ENCODE measurements at regions not wholly inside any gene's neighbourhood (a gene's known extent, or its start where the extent isn't known, plus 50 kb on each side); places are given as distances from the start of the nearest gene placed in this dataset.

DNA sequence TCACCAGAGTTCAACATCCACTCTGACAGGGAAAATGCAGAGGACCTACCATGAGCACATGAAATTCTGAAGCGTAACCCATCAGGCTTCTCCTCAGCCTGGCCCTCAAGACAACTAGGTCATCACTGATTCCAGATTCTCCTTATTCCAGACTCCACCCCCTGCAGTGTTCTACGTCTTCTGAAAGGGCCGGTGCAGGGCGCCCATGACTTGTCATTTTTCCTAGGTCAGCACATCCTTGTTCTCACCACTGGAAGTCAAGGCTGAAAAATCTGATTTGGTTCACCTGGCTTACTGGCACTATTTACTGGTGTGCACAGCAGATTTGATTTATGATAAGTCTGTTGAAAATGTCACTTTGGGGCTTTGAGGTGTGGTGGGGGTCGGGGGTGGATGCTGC lies 140.9 kb upstream of the KLF3 start:
- TF ChIP-seq, protein P1, sequence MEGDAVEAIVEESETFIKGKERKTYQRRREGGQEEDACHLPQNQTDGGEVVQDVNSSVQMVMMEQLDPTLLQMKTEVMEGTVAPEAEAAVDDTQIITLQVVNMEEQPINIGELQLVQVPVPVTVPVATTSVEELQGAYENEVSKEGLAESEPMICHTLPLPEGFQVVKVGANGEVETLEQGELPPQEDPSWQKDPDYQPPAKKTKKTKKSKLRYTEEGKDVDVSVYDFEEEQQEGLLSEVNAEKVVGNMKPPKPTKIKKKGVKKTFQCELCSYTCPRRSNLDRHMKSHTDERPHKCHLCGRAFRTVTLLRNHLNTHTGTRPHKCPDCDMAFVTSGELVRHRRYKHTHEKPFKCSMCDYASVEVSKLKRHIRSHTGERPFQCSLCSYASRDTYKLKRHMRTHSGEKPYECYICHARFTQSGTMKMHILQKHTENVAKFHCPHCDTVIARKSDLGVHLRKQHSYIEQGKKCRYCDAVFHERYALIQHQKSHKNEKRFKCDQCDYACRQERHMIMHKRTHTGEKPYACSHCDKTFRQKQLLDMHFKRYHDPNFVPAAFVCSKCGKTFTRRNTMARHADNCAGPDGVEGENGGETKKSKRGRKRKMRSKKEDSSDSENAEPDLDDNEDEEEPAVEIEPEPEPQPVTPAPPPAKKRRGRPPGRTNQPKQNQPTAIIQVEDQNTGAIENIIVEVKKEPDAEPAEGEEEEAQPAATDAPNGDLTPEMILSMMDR (conservative IDR thresholded peaks at IDR 0.05; ENCODE audit: low read length): no peak
- TF ChIP-seq EZH2phosphoT487 (IDR thresholded peaks at IDR 0.05; ENCODE audit: borderline replicate concordance, low read depth, low read length): no peak

Data from OCI-LY7 (cell line).